GM08714 (cell line): ENCODE measurements at regions not wholly inside any gene's neighbourhood (a gene's known extent, or its start where the extent isn't known, plus 50 kb on each side); places are given as distances from the start of the nearest gene placed in this dataset.

Experiments used
- H3K4me3 ChIP-seq: fragments of 200-500 bp; sonication (Bioruptor generic); 2 replicates; pipeline ENCODE4 v1.5.1; 2014; ENCODE audit warnings: mild to moderate bottlenecking, low read length, inconsistent platforms
- ZNF274 ChIP-seq: IDR thresholded peaks from 2 replicates; pipeline ENCODE4 v1.6.1; 2012; ENCODE audit warnings: mild to moderate bottlenecking, low read depth, low read length

GRCh38 chr4:179441596-179441995, 1999.4 kb upstream of the AGA start:
- no peak overlapping the region for H3K4me3 ChIP-seq
- TF ChIP-seq ZNF274 = no peak

DNA sequence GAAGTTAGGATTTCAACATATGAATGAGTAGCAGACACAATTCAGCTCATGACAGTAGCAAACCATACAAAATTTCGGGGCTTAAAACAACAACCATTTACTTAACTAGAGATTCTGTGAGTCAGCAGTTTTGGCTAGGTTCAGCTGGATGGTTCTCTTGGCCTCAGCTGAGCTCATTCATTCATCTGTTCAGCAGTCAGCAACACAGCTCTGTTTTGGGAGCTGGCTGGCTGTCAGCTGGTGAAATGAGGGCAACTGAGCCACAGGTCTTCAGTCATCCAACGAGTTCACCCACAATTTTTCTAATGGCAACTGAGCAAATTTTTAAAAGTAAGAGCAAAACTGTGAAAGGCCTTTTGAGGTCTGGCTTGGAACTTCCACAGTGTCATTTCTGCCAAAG, 2005.1 kb upstream of the AGA start:
- no peak overlapping the region for H3K4me3 ChIP-seq
- no peak for TF ChIP-seq ZNF274

- no peak for TF ChIP-seq ZNF274
- H3K4me3 ChIP-seq = no peak overlapping the region
These were observed 2023.0 kb upstream of the AGA start for GRCh38 chr4:179465131-179465797.

DNA sequence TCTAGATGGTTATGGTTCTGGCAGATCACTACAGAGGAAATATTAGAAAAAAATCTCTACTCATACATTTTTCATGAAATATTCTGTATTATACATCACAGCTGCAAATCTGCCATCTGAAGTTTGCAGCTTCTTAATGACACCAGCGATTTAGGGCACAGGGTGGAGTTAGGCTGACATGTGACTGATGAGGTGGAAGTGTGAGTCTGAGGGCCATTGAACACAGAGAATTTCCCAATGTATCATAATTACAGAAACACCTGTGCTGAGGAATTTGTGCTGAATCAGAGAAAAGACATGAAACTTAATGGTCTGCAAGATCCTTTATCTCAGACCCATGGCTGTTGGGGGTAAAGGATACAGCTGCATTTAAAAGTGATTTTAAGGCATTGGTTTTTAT, 2025.6 kb upstream of the AGA start:
- no peak for TF ChIP-seq ZNF274

GRCh38 chr4:179472164-179472563, 2029.9 kb upstream of the AGA start:
- H3K4me3 ChIP-seq = no peak overlapping the region

More for the DNA sequence above, 2025.6 kb upstream of the AGA start:
- H3K4me3 ChIP-seq = no peak overlapping the region

GRCh38 chr4:179478608-179479007, 2036.4 kb upstream of the AGA start:
- TF ChIP-seq ZNF274 = no peak
- H3K4me3 ChIP-seq = no peak overlapping the region

More at GRCh38 chr4:179472164-179472563, 2029.9 kb upstream of the AGA start:
- no peak for TF ChIP-seq ZNF274

DNA sequence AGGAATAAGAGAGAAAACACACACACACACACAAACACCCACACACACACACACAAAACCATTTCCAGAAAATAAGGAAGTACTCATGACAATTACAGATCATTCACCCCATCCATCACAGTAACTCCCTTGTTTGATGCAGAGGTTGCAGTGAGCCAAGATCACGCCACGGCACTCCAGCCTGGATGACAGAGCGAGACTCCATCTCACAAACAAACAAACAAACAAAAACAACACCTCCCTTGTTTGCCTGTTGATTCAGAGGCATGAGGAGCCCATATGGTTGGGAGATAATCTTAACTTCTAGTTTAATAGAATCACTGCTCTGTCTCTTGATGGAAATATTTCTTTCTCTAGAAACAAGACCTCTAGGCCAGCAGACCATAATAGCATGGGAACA, 2043.5 kb upstream of the AGA start:
- H3K4me3 ChIP-seq = no peak overlapping the region

DNA sequence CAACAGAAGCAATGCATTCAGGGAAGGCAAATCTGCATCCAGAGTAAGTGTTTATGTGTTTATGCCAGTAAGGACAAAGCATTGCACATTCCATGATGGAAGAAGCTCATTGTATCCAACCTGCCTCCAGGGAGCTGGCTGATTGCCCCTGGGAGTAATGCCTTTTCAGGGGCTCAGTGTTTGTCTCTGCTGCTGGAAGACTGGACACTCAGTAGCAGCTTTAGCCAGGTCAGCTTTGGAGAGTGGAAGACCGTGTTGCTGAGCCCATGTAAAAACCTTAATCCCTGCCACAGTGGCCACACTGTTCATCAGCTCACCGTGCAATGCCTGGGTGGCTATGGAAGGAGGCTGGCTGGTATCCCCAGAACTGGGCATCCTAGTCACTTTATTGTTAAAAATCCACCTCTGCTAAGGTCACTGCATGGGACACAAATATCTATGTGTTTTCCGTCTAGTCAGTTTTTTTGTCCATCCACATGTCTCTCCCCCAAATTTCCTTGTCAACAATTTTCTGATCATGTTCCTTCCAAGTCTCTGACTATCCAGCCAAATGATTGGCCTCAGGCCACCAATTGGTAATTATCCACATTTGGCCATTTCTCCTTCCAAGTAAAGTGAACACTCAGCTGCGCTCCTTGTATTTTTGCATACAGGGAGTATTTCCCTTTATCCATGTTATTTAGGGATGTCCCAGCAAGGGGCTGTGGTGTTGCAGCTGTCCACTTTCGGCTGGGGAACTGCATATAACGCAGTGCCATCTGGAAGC, 2044.5 kb upstream of the AGA start:
- no peak for TF ChIP-seq ZNF274
- H3K4me3 ChIP-seq = no peak overlapping the region

More for the DNA sequence above, 2043.5 kb upstream of the AGA start:
- no peak for TF ChIP-seq ZNF274

GRCh38 chr4:179492260-179493080, 2050.2 kb upstream of the AGA start:
- no peak overlapping the region for H3K4me3 ChIP-seq
- no peak for TF ChIP-seq ZNF274

- H3K4me3 ChIP-seq = no peak overlapping the region
- TF ChIP-seq ZNF274 = no peak
These were observed 2061.7 kb upstream of the AGA start for GRCh38 chr4:179503976-179504375.

GRCh38 chr4:179509489-179509888, 2067.3 kb upstream of the AGA start:
- no peak for TF ChIP-seq ZNF274
- no peak overlapping the region for H3K4me3 ChIP-seq

- no peak overlapping the region for H3K4me3 ChIP-seq
- TF ChIP-seq ZNF274 = no peak
These were observed 2079.7 kb upstream of the AGA start for GRCh38 chr4:179521952-179522351.

DNA sequence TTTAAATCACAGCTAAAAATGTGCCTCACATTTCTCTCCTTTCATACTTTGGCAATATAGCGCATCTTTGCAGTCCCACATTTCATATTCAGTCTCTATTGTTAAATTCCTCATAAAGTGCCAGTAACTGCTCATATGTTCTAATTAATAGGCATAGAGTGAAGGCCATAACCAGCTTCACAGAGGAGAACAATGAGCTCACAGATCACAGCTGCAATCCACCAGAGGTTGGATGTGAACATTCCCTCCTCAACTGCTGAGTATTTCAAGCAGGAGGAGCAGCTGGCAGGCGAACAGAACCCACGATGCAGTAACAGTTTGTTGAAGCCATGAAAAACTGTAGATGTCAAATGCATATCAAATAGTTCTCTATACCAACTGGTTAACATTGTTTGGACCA, 2088.7 kb upstream of the AGA start:
- no peak overlapping the region for H3K4me3 ChIP-seq
- TF ChIP-seq ZNF274 = no peak

DNA sequence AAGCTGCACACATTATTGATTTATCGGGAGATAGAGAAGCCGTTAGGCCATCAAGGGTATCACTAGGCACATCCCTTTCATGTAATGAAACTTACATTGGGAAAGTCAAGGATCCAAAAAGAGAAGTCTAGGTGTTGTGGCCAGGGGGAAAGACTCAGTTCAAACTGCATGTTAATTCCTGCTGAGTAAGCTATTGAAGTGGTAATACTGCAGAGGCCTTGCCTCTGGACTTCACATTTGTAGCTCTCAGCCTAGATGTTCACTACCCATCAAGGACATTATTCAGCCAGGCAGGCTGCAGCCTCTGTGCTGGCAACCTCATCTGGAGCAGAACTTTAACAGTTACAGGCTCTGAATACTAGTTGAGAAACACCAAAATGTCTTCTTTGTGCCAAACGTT, 2094.5 kb upstream of the AGA start:
- TF ChIP-seq ZNF274 = no peak
- H3K4me3 ChIP-seq = no peak overlapping the region
